ENCODE measurements at regions not wholly inside any gene's neighbourhood (a gene's known extent, or its start where the extent isn't known, plus 50 kb on each side); places are given as distances from the start of the nearest gene placed in this dataset.

GRCh38 chr14:43939836-43940235 lies 567.2 kb downstream of the FSCB start:
- TF ChIP-seq RFX5 (IDR thresholded peaks at IDR 0.05; ENCODE audit: low read depth, low read length) (no peak), MAFK (IDR thresholded peaks at IDR 0.05; ENCODE audit: low read depth, low read length) (no peak), CTCF (conservative IDR thresholded peaks at IDR 0.05; ENCODE audit: low read depth, low read length) (no peak), FOS (IDR thresholded peaks at IDR 0.05; ENCODE audit: low read depth, low read length) (no peak), MXI1 (IDR thresholded peaks at IDR 0.05; ENCODE audit: borderline replicate concordance, low read depth, low read length) (no peak), RAD21 (IDR thresholded peaks at IDR 0.05; ENCODE audit: low read length) (no peak), POLR2A (IDR thresholded peaks at IDR 0.05; ENCODE audit: low read depth, low read length) (no peak), RCOR1 (IDR thresholded peaks at IDR 0.05; ENCODE audit: insufficient replicate concordance, low read length) (no peak), CEBPB (IDR thresholded peaks at IDR 0.05; ENCODE audit: low read depth, low read length) (no peak)
- TF ChIP-seq, protein P1, sequence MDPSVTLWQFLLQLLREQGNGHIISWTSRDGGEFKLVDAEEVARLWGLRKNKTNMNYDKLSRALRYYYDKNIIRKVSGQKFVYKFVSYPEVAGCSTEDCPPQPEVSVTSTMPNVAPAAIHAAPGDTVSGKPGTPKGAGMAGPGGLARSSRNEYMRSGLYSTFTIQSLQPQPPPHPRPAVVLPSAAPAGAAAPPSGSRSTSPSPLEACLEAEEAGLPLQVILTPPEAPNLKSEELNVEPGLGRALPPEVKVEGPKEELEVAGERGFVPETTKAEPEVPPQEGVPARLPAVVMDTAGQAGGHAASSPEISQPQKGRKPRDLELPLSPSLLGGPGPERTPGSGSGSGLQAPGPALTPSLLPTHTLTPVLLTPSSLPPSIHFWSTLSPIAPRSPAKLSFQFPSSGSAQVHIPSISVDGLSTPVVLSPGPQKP (IDR thresholded peaks at IDR 0.05; ENCODE audit: borderline replicate concordance, low read depth, low read length): no peak
- TF ChIP-seq, protein P2, sequence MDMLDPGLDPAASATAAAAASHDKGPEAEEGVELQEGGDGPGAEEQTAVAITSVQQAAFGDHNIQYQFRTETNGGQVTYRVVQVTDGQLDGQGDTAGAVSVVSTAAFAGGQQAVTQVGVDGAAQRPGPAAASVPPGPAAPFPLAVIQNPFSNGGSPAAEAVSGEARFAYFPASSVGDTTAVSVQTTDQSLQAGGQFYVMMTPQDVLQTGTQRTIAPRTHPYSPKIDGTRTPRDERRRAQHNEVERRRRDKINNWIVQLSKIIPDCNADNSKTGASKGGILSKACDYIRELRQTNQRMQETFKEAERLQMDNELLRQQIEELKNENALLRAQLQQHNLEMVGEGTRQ (IDR thresholded peaks at IDR 0.05; ENCODE audit: low read depth, low read length): no peak

More at GRCh38 chr14:43939836-43940235, 567.2 kb downstream of the FSCB start:
- ChIA-PET POLR2A (ENCODE audit: unreplicated experiment) (no interaction called here), CTCF (no interaction called here)
- no peak for ATAC-seq (ENCODE audit: low read depth)
- no peak overlapping the region for H3K18ac ChIP-seq (ENCODE audit: low read depth, low read length)
- H2BK20ac ChIP-seq (ENCODE audit: low read depth, low read length): no peak overlapping the region
- H3K9me1 ChIP-seq (ENCODE audit: insufficient read depth, low read length): no peaks in the 10 kb centered on the region
- no peak overlapping the region for H3K14ac ChIP-seq (replicated peaks; ENCODE audit: low read depth, low read length)
- dilution Hi-C loops (cut with HindIII; ENCODE audit: low sequenced_read_pairs, unreplicated experiment) (no loop called here), intact Hi-C loops (cut with micrococcal nuclease) (no loop called here), in situ Hi-C loops (cut with MboI; ENCODE audit: low sequenced_read_pairs) (no loop called here)
- no peaks in the 10 kb centered on the region for H3K4me1 ChIP-seq (ENCODE audit: control insufficient read depth, insufficient read depth, low read length)
- no peaks in the 10 kb centered on the region for H3K27me3 ChIP-seq (ENCODE audit: control insufficient read depth, insufficient read depth, low read length)
- no peaks in the 10 kb centered on the region for H4K20me1 ChIP-seq (ENCODE audit: insufficient read depth, low read length)
- H4K8ac ChIP-seq (ENCODE audit: low read depth in 2 of 2, low read length in 2 of 2): no peak overlapping the region
- no peak overlapping the region for H2BK5ac ChIP-seq (ENCODE audit: low read depth, low read length, poor library complexity, severe bottlenecking)
- no peak overlapping the region for H3K23ac ChIP-seq (ENCODE audit: low read depth, low read length)
- H3K36me3 ChIP-seq (ENCODE audit: control insufficient read depth, insufficient read depth, low read length): no peaks in the 10 kb centered on the region
- H4K91ac ChIP-seq (ENCODE audit: insufficient read depth, low read depth, low read length): no peak overlapping the region
- no peak overlapping the region for H2AK5ac ChIP-seq (ENCODE audit: low read depth, low read length)
- DNase-seq: no peak
- H3K9ac ChIP-seq (ENCODE audit: low read depth, low read length): no peak overlapping the region
- H3K56ac ChIP-seq (ENCODE audit: extremely low read depth, insufficient read depth, low read length): no peak overlapping the region
- no TSS peak for BruUV-seq (replicated peaks)
- no peaks in the 10 kb centered on the region for H3K79me1 ChIP-seq (ENCODE audit: low read depth in 1 of 2, low read length in 2 of 2)
- WGBS, 2 experiments (ENCODE audit: extremely low coverage in 2 of 2, insufficient read length in 1 of 2): 72% methylated on average over 9 of the region's 11 CpGs; no CpG with 5 or more reads in 1 of the 2 experiments
- no peak overlapping the region for H3K4me2 ChIP-seq (ENCODE audit: low read depth, low read length)
- no peak overlapping the region for H3K4me3 ChIP-seq (ENCODE audit: insufficient read depth, low read depth, low read length)
- H3K9me3 ChIP-seq (ENCODE audit: control insufficient read depth, insufficient read depth, low read length): peaks cover 14% of the 10 kb centered on the region
- no peak overlapping the region for H3K4ac ChIP-seq (ENCODE audit: low read depth, low read length)
- no peak overlapping the region for H2BK15ac ChIP-seq (ENCODE audit: low read depth, low read length)
- H2AFZ ChIP-seq (replicated peaks; ENCODE audit: low read length, poor library complexity): peak overlapping the region; percentile 33
- no peak overlapping the region for H3K27ac ChIP-seq (ENCODE audit: insufficient read depth, low read length)
- no peak overlapping the region for H4K5ac ChIP-seq (ENCODE audit: low read depth, low read length)
- H2AK9ac ChIP-seq (replicated peaks; ENCODE audit: low read depth, low read length, poor library complexity): no peak overlapping the region
- H2BK120ac ChIP-seq (ENCODE audit: low read depth, low read length): no peak overlapping the region
